ENCODE measurements at regions not wholly inside any gene's neighbourhood (a gene's known extent, or its start where the extent isn't known, plus 50 kb on each side); places are given as distances from the start of the nearest gene placed in this dataset.

DNA sequence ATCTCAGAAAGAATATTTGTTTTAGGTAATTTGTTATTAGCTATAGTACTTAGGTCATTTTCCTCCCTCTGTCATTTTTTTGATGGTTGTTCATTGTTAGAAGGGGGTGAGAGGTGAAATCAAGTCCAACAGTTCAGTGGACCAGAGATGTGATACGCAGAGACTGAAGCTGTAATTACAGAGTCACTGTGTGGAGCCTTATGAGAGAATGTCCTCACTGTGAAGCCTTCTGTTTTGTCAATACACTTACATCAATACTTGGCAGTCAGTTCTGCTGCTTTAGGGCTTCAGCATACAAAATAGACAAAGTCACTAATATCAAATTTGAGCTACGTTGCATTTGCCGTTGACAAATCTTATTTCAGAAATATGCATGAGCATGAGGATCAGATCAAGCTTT, 692.5 kb downstream of the C4orf33 start:
- Histone ChIP-seq H4K20me1 (ENCODE audit: control insufficient read depth, extremely low read depth, insufficient read depth, low read length) (no peaks in the 10 kb centered on the region), H3K9ac (ENCODE audit: control insufficient read depth, extremely low read depth, insufficient read depth, low read length) (no peak overlapping the region), H3K4me2 (ENCODE audit: control insufficient read depth, extremely low read depth, insufficient read depth, low read depth, low read length) (no peak overlapping the region), H3K9me3 (ENCODE audit: control insufficient read depth, low read depth, low read length) (no peaks in the 10 kb centered on the region), H3K79me2 (ENCODE audit: control insufficient read depth, insufficient read depth, low read length) (no peaks in the 10 kb centered on the region), H3K4me1 (ENCODE audit: control insufficient read depth, extremely low read depth, insufficient read depth, low read length) (no peaks in the 10 kb centered on the region), H3K9me1 (ENCODE audit: control insufficient read depth, extremely low read depth, insufficient read depth, low read length) (no peaks in the 10 kb centered on the region), H3K4me3 (ENCODE audit: control insufficient read depth in 2 of 3, extremely low read depth in 1 of 3, insufficient read depth in 2 of 3, low read depth in 1 of 3, low read length in 3 of 3) (no peak overlapping the region), H2AFZ (ENCODE audit: control insufficient read depth, low read length) (no peak overlapping the region), H3K27me3 (ENCODE audit: control insufficient read depth, extremely low read depth, insufficient read depth, low read length) (no peaks in the 10 kb centered on the region), H3K36me3 (ENCODE audit: control insufficient read depth in 2 of 2, extremely low read depth in 1 of 2, insufficient read depth in 2 of 2, low read length in 2 of 2) (no peaks in the 10 kb centered on the region), H3K27ac (ENCODE audit: control insufficient read depth, insufficient read depth, low read length) (no peak overlapping the region)
- TF ChIP-seq, protein P1, sequence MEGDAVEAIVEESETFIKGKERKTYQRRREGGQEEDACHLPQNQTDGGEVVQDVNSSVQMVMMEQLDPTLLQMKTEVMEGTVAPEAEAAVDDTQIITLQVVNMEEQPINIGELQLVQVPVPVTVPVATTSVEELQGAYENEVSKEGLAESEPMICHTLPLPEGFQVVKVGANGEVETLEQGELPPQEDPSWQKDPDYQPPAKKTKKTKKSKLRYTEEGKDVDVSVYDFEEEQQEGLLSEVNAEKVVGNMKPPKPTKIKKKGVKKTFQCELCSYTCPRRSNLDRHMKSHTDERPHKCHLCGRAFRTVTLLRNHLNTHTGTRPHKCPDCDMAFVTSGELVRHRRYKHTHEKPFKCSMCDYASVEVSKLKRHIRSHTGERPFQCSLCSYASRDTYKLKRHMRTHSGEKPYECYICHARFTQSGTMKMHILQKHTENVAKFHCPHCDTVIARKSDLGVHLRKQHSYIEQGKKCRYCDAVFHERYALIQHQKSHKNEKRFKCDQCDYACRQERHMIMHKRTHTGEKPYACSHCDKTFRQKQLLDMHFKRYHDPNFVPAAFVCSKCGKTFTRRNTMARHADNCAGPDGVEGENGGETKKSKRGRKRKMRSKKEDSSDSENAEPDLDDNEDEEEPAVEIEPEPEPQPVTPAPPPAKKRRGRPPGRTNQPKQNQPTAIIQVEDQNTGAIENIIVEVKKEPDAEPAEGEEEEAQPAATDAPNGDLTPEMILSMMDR (optimal IDR thresholded peaks at IDR 0.05 in 1 of 3, IDR thresholded peaks at IDR 0.05 in 1 of 3, conservative IDR thresholded peaks at IDR 0.05 in 1 of 3; ENCODE audit: extremely low read depth in 1 of 3, insufficient read depth in 2 of 3, low read length in 3 of 3): no peak
- no peak for TF ChIP-seq EZH2 (IDR thresholded peaks at IDR 0.05; ENCODE audit: low read length)
- DNase-seq (ENCODE audit: low read depth, low spot score) (no peak), FAIRE-seq (no peak)
- dilution Hi-C loops (cut with MboI; ENCODE audit: extremely low pct_ligation_motif_present, low sequenced_read_pairs): no loop called here

DNA sequence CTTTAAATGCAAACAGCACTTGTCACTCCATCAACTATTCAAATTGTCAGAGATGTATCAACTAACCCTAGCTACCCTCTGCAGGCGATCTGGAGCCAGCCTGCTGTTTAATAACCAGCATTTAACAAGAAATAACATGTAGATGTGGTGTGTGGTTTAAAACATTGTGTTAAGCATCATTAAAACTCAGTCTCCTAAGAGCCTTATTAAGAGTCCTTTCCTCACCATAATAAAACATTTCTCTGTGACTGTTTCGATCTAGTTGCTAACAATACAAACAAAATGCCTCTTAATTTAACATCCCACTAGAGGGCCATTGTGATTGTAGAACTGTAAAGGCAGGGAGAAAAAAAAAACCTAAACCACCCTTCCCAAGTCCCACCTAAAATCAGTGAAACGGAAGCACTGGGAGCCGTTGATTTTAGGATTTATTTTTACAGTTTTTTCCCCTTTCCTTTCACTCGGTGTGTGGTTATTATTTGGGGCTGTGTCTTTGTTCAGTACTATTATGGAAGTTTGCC, 708.6 kb downstream of the C4orf33 start:
- dilution Hi-C loops (cut with MboI; ENCODE audit: extremely low pct_ligation_motif_present, low sequenced_read_pairs): no loop called here
- TF ChIP-seq, protein P1 (optimal IDR thresholded peaks at IDR 0.05 in 1 of 3, IDR thresholded peaks at IDR 0.05 in 1 of 3, conservative IDR thresholded peaks at IDR 0.05 in 1 of 3; ENCODE audit: extremely low read depth in 1 of 3, insufficient read depth in 2 of 3, low read length in 3 of 3): no peak
- no peak for TF ChIP-seq EZH2 (IDR thresholded peaks at IDR 0.05; ENCODE audit: low read length)
- H3K27me3 ChIP-seq (ENCODE audit: control insufficient read depth, extremely low read depth, insufficient read depth, low read length): no peaks in the 10 kb centered on the region

More for the DNA sequence above, 708.6 kb downstream of the C4orf33 start:
- Histone ChIP-seq H4K20me1 (ENCODE audit: control insufficient read depth, extremely low read depth, insufficient read depth, low read length) (no peaks in the 10 kb centered on the region), H3K27ac (ENCODE audit: control insufficient read depth, insufficient read depth, low read length) (no peak overlapping the region), H3K79me2 (ENCODE audit: control insufficient read depth, insufficient read depth, low read length) (no peaks in the 10 kb centered on the region), H3K4me2 (ENCODE audit: control insufficient read depth, extremely low read depth, insufficient read depth, low read depth, low read length) (no peak overlapping the region), H2AFZ (ENCODE audit: control insufficient read depth, low read length) (no peak overlapping the region), H3K9me1 (ENCODE audit: control insufficient read depth, extremely low read depth, insufficient read depth, low read length) (no peaks in the 10 kb centered on the region), H3K4me3 (ENCODE audit: control insufficient read depth in 2 of 3, extremely low read depth in 1 of 3, insufficient read depth in 2 of 3, low read depth in 1 of 3, low read length in 3 of 3) (no peak overlapping the region), H3K36me3 (ENCODE audit: control insufficient read depth in 2 of 2, extremely low read depth in 1 of 2, insufficient read depth in 2 of 2, low read length in 2 of 2) (no peaks in the 10 kb centered on the region), H3K4me1 (ENCODE audit: control insufficient read depth, extremely low read depth, insufficient read depth, low read length) (no peaks in the 10 kb centered on the region), H3K9ac (ENCODE audit: control insufficient read depth, extremely low read depth, insufficient read depth, low read length) (no peak overlapping the region), H3K9me3 (ENCODE audit: control insufficient read depth, low read depth, low read length) (no peaks in the 10 kb centered on the region)
- FAIRE-seq (no peak), DNase-seq (ENCODE audit: low read depth, low spot score) (no peak)
